AG08396 (cell line): ENCODE measurements at regions not wholly inside any gene's neighbourhood (a gene's known extent, or its start where the extent isn't known, plus 50 kb on each side); places are given as distances from the start of the nearest gene placed in this dataset.
"Not testable (repeated sequence)": the region's sequence is repeated elsewhere in the genome, so short reads cannot be mapped to it uniquely, and the experiment has no call there.

ENCODE experiments used
- DNase-seq: peaks from one replicate; pipeline ENCODE4 v3.0.0; 2012; ENCODE audit warnings: low spot score, mixed read lengths

DNA sequence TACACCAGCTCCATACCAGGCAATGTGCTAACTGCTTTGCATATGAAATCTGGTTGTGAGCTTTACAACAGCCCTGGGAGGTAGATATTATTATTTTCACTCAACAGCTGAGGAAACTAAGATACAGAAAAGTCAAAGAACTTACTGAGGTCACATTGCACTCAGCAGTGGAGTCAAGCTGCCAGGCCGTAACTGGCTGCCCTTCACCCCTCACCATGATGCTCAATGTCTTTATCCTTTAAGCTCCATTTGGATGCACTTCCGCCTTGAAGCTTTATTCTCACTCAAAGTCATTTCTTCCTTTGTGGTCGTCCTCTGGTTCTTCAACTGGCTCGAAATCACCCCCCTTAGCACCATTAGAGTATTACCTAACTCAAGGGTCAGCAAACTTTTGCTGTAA is 81.7 kb upstream of the RALGPS2 start:
- no peak for DNase-seq

DNA sequence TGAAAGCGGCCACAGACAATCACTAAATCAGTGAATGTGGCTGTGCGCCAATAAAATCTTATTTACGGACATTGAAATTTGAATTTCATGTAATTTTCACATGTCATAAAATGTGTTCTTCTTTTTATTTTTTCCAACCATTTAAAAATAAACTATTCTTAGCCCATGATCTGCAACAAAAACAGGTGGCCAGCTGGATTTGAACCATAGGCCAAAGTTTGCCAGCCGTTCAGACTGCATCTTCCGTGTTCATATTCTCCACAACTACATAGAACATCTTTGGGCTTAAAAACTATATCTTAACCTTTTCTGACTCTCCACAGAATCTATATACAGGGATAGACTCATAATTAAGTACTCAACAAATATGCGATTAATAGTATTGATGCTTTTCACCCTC is 81.2 kb upstream of the RALGPS2 start:
- DNase-seq: no peak

DNA sequence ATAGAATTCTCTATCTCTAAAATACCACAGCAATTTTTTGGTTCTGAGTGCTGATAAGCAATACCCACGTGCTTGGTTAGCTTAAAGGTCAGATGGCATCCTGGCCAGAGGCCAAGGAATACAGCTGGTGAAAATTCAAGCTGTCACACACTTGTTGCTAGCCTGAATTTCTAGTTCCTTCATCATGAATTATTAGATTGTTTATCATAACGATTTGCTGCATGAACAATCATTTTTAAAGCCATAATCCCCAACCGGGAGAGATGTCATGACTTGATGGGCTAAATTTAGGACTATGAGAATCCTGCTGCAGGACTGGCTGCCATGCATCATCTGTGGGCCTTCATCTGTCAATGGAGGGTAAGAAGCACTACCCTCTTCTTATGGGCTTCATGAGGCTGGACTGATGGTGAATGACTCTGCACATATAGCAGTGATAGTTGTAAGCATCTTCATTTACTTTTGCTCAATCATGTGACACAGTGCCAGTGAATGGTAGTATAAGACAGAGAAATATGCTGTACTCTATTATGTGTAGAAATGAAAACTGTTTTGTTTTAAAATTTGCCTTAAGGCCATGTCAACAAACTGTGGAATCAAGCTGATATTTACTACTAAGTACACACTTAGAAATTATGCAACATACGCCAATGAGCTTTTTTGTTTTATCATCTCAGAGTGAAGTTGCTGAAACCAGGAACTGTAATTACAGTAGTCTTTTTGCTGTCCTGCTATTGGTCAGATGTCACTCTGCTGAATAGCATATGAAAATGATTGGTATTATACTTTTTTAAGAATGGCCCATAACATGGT is 80.5 kb upstream of the RALGPS2 start:
- no peak for DNase-seq

DNA sequence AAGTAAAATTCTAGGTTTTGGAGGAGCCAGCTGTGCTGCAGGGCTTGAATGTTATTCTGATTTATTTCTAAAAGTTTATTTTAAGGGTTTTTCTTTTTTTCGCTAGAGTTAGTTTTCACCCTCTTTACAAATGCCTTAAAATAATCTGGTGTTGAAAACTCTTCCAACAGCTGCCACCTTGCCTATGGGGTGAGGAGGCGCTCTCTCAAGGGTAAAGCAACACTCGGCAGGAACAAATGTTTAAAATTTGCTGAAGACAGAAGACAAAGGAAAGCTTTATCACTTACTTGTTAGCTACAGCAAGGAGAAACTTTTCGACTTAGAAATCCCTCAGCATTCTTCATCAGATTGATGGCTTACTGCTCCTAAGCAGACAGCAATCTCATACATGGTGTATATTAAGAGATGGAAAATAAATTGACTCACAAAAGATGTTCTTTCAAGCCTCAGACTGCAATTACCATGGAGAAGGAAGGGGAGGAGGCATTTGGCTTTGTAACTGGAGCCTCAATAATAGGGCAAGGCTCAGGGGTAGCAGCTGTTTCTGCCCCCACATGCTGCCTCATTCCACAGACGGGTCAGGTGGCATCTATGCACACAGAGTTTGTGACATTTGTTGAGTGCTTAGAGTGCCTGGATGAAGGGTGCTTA is 79.8 kb upstream of the RALGPS2 start:
- DNase-seq: no peak

DNA sequence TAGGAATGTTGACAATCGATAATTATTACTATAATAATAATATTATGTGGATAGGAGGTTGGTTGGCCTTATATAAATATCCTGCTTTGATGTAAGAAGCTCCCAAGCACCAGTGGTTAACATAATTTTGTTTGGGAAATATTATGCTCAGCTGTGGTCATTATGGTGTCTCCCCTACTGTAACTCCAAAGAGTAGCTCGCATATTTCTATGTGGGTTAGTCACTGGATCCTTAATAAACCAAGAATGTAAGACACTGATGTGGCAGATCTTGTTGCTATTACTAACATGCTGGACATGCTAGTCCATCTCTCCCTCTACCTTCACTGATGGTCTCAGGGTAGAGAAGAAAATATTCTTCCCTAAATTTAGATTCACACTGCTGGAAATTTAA is 79.2 kb upstream of the RALGPS2 start:
- DNase-seq: peak; percentile 75

DNA sequence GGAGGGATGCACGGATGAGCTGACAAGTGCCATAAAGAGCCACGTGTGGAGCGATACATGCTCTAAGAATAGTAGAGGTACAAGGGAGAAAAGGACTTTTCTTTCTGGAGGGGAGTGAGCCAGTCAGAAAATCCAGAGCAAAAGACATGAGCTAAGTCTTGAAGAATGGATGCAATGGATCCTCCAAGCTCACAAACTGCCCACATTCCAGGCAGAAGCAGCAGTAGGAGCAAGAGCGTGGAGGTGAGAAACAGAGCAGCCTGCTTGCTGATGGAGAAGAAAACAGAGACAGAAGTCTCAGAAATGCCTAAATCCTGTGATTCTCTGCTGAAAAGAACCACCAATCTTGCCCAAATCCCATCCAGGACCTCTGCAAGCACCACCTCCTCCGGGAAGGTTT is 78.2 kb upstream of the RALGPS2 start:
- no peak for DNase-seq

DNA sequence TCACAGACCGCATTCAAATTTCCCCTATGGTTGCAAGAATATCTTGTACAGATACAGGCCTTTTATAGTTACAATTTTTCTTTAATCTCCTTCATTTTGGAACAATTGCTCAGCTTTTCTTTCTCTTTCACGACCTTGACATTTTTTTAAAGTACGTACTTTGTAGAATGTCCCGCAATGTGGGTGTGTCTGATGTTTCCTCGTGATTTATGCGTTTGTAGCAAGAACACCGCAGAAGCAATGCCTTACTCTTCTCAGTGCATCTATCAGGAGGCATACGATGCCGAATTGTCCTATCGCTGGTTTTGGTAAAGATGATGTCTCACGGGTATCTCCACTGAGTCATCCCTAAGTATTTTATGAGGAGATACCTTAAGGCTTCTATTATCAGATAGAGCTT is 76.9 kb upstream of the RALGPS2 start:
- DNase-seq: no peak

DNA sequence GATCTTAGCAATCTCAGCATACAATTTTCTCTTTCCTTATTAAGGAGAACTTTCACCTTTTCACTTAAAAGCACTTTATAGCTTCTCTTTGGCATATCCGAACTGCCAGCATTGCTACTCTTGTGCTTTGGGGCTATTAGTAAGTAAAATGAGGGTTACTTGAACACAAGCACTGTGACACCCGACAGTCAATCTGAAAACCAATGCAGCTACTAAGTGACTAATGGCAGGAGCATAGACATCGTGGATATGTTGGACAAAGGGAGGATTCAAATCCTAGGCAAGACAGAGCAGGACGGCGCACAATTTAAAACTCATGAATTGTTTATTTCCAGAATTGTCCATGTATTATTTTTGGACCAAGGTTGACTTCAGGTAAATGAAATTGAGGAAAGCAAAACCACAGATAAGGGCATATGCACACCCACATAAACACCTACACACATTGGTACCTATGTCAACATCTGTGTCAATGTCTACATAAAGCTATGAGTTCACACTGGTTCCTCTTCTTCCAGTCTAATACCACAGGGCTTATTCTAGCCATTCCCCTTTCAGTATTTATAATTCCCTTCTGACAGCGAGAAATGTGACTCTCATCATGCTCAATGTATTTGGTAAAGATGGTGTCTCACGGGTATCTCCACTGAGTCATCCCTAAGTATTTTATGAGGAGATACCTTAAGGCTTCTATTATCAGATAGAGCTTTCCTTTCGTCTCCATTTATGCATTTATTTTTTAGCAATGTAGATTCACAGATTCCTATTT is 75.3 kb upstream of the RALGPS2 start:
- no peak for DNase-seq

DNA sequence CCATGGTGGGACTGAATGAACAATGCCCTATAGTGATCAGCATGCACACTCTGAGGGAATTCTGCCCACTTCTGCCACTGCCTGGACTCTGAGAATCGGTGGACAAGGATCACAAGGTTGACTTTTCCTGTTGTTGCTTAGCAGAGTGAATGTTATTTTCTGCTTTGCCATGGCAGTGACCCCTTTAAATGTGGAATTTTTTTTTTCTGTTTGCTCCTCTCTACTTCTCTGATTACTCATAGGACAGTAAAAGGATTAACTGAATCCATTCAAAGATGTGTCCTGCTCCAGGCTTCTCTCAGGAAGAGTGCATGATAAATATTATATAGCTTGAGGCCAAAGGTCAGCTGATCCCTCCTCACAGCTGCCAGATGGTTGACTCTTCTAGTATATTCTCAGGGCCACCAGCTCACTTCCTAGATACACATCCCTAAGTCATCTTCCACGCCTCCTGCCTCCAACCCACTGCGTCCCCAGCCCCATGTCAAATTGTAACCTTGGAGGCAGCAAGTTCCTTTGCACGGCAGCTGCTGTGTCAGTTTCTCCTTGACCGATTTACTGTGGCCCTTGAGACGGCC is 74.0 kb upstream of the RALGPS2 start:
- no peak for DNase-seq

DNA sequence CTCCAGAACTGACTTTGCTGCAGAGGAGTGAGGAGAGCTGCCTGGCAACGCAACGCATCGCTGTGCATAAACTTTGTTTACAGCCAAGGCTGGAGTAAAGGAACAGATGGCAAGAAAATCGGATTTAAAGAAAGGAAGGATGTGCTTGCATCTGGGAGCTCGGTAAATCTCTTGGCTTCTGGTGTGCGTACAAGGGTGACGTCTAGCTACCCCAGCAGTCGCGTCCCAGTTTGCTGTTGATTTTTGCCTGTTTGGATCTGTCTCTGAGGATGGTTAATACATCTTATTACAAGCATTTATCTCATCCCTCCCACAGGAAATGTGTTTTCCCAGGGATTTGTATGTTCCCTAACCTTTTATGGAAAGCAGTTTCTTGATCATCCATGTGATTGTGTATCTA is 73.3 kb upstream of the RALGPS2 start:
- no peak for DNase-seq

DNA sequence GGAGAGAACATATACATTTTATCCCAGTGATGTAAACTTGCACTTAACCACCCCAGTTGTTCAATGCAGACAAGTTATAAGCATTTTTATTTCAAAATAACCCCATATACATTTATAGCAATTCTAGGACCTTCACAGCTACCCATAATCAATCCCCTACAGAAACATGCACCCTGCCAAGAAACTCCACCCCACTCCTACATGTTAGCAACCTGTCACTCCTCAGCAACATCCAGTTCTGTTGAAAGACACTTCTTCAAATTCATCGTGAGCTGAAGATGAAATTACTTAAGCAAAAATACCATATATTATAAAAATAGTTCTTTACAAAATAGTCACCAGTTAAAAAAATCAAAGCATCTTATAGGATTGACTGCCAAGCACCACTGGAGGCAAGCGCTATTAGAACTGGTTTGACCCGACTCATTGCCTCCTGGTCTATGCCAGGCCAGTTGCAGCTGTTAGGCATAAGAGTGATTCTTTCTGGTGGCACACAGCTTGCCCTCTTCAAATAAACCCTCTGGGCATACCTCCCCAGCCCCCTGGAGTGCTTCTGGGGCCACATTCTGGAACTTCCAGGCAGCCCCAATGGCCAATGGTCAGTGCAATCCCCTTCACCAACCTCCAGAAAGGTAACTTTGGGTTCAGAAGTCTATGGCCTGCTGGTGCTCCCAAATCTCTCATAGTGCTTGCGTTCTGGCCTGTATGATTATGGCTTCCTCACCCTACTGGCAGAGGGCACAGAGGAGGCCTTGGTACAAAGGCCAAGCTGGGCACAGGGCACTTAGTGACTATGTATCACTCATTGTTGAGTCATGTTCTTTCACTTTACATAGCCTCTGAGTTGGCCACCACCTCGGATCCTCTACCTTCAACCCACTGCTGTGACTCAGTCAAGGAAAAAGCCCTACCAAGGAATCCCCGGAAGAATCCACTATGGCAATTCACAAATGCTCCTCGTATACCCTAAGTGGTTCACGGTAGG is 72.2 kb upstream of the RALGPS2 start:
- DNase-seq: peak; percentile 27

DNA sequence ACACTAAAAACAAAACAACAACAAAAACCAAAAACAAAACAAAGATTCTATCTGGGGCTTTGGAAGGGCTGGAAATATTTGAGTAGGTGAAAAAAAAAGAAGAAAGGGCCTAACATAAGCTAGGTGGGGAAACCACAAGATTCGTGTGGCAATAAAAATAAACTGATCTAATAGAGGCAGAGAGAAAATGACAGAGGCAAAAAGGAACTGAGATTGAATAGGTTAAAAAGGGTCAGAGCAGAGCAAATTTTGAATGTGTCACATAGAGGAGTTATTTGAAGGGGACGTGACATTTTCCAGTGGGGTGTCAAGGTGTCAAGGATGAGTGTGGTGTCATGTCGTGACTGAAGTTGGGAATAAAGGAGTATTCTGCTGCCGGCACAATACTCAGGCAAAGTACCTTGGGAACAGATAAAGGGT is 65.2 kb upstream of the RALGPS2 start:
- DNase-seq: no peak

DNA sequence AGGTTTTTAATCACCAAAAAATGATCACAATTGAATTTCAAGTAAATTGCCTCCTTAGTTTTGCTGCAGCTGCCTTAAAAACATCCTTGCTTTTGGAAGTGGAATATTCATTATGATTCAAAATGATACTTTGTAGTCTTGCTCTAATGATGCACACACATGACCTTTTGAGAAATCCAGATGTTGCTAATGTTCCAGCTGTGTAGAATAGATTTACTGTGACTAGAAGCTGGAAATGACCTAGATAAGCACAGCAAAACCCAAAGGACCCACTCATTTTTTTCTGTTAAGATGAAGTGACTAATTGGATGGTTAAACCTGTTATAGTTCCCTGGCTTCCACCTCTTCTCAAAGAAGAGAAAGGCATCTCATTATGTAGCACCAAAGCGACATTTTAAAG is 64.6 kb upstream of the RALGPS2 start:
- no peak for DNase-seq

DNA sequence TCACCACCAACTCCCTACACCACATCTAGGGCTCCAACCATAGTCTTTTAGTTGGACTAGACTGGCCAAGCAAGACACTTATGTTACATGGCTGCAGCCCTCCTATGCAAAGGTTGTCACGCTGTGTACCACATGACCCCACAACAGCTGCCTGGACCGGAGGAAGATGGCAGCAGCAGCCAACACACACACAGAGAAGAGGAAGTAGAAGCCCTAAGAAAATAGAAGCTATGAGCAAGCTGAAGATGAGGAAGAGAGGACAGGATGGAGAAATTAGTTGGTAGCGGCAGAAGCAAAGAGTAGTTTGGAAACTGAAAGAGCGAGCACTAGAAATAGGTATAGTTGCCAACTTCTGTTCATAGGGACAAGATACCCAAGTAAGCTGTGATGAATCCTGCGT is 60.8 kb upstream of the RALGPS2 start:
- DNase-seq: no peak

DNA sequence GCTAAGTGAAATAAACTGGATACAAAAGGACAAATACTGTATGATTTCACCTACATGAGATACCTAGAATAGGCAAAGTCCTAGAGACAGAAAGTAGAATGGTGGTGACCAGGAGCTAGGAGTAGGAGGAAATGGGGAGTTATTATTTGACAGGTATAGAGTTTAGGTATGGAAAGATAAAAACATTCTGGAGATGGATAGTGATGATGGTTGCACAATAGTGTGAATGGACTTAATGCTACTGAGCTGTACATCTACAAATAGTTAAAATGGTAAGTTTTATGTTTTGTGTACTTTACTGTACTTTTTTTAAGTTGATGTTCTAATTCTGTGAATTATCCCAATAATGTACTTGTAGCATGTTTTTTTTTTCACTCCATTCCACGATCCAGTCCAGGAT is 59.5 kb upstream of the RALGPS2 start:
- DNase-seq: no peak

DNA sequence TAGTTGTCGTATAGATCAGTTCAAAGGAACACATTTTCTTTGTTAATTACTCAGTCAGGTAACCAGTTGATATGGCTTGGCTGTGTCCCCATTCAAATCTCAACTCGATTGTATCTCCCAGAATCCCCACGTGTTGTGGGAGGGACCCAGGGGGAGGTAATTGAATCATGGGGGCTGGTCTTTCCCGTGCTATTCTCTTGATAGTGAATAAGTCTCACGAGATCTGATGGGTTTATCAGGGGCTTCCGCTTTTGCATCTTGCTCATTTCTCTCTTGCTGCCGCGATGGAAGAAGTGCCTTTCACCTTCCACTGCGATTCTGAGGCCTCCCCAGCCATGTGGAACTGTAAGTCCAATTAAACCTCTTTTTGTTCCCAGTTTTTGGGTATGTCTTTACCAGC is 58.2 kb upstream of the RALGPS2 start:
- not testable (repeated sequence) for DNase-seq

DNA sequence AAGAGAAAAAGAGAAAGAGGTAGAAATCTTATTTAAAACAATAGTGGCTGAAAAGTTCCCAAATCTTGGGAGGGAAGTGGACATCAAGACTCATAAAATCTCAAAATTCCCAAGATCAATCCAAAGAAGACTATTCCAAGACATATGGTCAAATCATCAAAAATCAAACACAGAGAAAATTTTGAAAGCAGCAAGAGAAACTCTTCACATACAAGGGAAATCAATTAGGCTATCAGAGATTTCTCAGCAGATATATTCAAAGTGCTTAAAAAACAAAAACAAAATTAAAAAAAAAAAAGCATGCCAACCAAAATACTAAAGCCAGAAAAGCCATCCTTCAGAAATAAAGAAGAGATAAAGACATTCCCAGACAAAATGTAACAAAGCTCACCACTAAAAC is 52.6 kb upstream of the RALGPS2 start:
- DNase-seq: no peak

DNA sequence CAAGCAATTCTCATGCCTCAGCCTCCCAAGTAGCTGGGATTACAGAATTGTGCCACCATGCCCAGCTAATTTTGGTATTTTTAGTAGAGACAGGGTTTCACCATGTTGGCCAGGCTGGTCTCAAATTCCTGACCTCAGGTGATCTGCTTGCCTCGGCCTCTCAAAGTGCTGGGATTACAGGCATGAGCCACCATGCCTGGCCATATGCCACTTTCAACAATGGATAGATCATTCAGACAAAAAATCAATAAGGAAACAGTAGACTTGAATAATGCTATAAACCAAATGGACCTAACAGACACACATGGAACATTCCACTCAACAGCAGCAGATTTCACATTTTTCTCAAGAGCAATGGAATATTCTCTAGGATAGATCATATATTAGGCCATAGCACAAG is 50.5 kb upstream of the RALGPS2 start:
- not testable (repeated sequence) for DNase-seq
